Stimulated activated CD4-positive, alpha-beta T cell treated with anti-CD3 and anti-CD28 coated beads, Interleukin-12 subunit alpha, Interleukin-12 subunit beta, amount 100 ng/mL, for 24 hours (primary cell): ENCODE measurements at regions not wholly inside any gene's neighbourhood (a gene's known extent, or its start where the extent isn't known, plus 50 kb on each side); places are given as distances from the start of the nearest gene placed in this dataset.
"Not testable (repeated sequence)": the region's sequence is repeated elsewhere in the genome, so short reads cannot be mapped to it uniquely, and the experiment has no call there.

Experiments used
- DNase-seq, 2 experiments: peaks; one replicate each; pipeline ENCODE4 v3.0.0-alpha.2; 2020; ENCODE audit warnings: low read depth in 2 of 2

GRCh38 chr2:234861841-234862735 lies 89.7 kb upstream of the SH3BP4 start:
- no peak for DNase-seq

GRCh38 chr2:234859330-234859872 lies 92.4 kb upstream of the SH3BP4 start:
- not testable (repeated sequence) for DNase-seq

- no peak for DNase-seq
Observed at GRCh38 chr2:234858790-234859329, 93.0 kb upstream of the SH3BP4 start.

DNA sequence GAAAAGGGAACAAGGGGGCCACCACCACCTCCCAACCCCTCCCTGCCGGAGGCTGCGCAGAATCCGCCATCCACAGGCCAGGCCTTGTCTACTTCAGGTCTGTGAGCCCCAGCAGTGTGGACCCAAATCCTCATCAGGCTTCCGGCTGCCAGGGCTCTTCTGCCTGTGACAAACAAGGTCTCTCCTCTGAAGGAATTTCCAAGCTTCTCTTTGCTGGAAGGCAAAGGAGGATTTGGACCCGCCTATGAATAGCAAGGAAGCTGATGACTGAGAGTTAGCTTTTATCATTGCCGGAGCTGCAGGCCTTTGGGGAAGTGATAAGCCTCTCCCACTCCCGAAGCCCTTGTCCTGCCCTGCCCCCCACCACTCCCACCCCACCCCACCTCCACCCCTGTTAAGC lies 93.7 kb upstream of the SH3BP4 start:
- DNase-seq: no peak

DNA sequence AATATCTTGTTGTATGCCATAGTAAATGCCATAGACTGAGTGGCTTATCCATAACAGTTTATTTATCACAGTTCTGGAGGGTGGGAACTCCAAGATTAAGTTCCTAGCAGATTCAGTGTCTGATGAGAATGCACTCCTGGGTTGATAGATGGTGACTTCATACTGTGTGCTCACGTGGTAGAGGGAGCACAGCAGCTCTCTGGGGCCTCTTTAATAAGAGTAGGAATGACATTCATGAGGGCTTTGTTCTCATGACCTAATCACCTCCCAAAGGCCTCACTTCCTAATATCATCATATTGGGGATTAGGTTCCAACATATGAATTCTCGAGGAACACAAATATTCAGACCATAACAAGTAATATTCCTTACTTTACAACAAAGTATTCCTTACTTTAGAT lies 98.1 kb upstream of the SH3BP4 start:
- no peak for DNase-seq

DNA sequence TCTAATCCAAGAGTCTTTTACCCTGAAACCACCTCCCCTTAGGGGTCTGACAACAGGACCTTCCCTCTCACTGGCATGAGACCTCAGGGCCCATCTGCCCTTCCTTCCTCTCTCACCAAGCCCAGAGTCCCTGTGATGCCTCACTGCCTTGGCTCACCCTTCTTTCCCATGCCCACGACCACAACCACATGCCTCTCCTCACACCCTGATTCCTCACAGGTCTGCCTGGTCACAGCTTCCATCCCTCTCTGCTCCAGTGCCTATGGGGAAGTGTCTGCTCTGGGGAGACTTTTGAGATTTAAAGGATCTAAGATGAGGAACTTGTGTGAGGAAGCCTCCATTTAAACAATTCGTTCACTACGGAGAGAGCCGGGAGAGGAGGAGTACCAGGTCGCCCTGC lies 98.9 kb upstream of the SH3BP4 start:
- no peak for DNase-seq

DNA sequence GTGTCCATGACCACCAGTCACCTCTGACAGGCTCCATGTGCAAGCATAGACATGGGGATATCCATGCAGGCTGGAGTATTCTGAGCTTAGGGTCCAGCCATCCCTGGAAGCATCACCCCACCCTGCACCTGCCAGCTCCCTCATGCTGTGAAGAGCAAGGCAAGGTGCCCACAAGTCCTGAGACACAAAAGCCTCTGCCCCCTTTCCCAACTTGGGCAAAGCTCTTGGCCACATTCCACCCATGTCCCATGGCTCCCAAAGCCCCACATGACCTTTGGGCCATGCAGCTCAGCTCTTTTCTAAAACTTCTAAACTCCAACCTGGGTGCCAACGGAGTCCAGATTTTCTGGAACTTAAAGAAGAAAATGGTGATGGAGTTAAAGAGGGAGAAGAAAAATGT lies 99.8 kb upstream of the SH3BP4 start:
- DNase-seq: no peak

DNA sequence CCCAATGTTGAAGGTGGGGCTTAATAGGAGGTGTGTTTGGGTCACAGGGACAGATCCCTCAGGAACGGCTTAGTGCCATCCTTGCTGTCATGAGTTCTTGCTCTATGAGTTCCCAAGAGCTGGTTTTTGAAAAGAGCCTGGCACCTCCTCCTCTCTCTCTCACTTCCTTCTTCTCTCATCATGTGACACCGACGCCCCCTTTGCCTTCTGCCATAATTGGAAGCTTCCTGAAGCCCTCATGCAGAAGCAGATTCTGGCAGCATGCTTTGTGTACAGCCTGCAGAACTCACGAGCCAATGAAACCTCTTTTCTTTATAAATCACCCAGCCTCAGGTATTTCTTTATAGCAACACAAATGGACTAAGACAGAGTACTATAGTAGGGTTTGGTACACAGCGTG lies 100.4 kb upstream of the SH3BP4 start:
- no peak for DNase-seq

DNA sequence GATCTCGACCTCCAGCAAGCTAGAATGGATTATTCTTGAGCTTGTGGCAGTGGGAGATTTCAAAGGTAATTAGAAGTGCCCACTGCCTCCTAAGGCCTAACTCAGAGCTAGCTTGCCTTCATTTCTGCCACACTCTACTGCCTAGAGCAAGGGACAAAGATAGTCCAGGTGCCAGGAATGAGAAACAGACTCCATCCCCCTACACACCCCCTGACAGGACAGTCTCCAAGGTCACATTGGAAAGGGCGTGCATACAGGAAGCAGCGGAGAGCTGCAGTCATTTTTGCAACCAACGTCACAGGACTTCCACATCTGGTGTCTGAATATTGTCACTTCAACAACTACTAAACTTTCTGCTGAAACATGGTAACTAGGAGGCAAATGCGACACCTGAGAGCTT lies 101.0 kb upstream of the SH3BP4 start:
- DNase-seq: no peak

GRCh38 chr2:234849678-234850077 lies 102.1 kb upstream of the SH3BP4 start:
- no peak for DNase-seq

- DNase-seq: no peak
Observed at GRCh38 chr2:234848578-234848977, 103.2 kb upstream of the SH3BP4 start.

DNA sequence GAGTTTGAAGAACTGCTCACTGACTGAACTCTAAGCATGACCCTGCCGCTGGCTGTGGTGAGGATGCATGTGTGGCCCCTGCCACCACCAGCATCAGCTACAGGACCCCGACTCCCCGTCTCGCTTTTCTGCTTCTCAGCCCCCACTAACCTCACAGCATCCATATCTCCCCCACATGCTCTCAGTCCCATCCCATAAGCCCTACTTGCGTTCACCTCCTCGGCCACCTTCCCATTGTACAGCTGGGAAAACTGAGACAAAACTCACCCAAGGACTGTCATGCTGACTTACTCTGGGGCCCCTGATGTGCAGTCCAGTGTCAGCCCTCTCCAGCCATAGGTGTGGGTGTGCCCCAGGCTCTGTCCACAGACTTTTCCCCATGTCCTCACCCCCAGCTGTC lies 104.2 kb upstream of the SH3BP4 start:
- no peak for DNase-seq

DNA sequence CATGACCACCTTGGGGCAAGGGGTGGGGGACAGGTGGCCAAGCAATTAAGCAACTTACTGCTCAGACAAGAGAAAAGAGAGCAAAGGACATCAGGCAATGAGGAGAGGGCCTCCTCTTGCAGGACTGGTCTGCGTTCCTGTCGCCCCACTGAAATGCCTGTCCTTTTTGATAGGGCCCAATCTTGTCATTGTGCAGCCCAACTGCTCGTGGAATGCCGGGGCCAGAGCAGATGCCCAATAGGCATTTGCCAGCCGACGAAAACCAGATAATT lies 104.5 kb upstream of the SH3BP4 start:
- no peak for DNase-seq

DNA sequence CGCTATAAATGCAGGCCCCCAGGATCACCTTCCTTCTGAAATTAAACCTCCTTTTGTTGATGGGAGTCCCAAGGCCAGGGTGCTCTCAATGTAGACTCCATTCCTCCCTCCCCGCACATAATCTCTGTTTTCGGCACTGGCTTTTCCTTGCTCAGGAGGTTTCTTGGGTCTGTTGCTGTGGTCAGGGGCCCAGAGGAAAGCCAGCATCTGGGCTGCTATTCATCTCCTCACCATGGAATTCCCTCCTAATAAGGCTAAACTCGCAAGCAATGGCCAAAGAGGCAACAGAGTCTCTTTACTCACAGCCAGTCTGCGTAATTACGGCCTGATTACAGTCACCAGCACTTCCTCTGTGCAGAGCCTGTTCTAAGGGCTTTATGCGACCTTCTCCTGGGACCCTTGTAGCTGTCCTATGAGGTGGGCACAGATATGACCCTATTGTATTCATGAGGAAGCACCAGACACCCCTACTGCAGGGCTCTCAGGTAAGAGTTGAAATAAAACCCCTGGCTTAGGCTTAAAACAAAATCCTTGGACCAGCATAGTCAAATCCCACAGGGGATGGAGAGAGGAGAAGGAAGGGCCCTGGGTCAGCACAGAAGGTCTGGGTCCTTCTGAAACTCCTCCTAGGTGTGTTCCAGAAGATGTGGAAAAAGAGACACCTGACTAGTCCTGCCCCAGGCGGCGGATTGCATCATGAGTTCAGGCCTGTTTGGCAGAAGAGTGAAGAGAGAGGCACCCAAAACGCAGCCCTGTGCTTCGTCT lies 105.0 kb upstream of the SH3BP4 start:
- DNase-seq: no peak

GRCh38 chr2:234845602-234846590 lies 105.9 kb upstream of the SH3BP4 start:
- DNase-seq: no peak

DNA sequence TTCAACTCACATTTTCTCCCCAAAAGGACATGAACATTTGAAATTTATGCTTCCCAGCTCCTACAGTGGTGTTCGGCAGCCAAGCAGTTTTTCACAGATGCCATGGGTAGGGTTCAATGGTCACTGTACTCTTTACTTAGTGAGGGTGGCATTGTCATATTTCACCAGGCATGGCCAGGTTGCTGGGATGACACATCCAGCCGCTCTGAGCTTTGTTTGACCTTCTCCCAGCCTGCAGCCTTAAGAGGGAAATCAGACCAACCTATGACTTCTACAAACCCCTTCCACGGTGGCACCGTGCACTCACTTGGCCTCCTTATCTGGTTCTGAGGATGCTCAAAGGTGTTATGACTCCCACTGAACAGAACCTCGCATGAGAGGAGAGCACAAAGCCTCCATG lies 108.4 kb upstream of the SH3BP4 start:
- no peak for DNase-seq

DNA sequence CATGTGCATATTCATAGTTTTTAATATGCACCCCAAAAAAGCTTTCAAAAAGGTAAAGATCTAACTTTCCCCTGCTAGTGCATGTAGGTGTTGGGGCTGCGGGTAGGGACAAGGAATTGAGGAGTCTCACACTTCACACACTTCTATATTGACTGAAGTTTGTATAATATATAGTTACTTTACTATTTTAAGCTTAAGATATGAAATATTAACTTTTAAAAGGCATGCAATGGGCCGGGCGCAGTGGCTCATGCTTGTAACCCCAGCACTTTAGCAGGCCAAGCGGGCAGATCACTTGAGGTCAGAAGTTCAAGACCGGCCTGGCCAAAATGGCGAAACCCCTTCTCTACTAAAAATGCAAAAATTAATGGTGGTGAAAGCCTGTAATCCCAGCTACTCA lies 109.1 kb upstream of the SH3BP4 start:
- no peak for DNase-seq

DNA sequence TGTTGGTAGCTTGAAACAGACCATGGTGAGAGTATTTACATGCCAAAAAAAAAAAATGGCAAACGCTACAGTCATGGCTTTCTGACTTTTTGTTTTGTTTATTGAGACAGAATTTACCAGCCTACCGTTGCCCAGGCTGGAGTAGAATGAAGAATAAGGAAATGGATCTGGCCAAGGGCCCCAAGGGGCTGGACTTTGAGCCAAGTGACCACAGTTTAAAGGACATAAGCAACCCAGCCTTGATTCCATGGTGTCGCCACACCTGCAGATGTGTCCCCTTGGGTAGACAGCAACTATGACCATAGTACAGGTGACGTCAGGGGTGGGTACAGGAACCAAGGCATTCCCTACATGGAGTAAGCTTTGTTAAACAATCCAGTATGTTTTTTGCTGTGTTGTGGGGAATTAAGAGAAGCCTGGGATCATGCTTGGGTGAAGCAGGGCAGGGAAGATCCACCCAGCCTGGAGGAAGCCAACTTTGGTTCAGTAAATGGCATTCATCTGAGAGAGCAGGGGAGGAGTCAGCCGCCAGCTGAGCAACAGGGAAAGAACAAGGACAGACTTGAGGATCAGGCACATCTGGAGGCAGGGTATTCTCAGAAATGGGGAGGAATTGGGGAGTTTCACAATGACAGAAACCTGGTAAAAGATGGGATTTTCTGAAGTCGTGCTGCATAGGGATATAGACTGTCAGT lies 110.3 kb upstream of the SH3BP4 start:
- DNase-seq: no peak

DNA sequence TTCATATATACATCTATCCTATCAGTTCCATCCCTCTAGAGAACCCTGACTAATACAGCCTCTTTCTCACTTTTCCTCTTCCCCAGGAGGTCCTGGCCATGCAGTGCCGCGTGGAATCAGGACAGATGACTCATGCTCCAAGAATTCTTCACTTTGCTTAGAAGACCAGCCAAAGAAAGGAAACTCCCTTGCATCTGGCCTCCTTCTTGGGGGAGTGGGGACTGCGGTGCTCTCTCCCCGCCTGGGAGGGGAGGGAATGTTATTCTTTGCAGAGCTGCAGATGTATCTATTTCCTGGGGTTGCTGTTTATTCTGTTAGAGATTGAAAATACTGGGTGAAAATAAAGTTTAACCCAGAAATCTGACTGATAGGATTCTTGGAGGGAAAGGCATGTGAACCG lies 111.5 kb upstream of the SH3BP4 start:
- DNase-seq: no peak

DNA sequence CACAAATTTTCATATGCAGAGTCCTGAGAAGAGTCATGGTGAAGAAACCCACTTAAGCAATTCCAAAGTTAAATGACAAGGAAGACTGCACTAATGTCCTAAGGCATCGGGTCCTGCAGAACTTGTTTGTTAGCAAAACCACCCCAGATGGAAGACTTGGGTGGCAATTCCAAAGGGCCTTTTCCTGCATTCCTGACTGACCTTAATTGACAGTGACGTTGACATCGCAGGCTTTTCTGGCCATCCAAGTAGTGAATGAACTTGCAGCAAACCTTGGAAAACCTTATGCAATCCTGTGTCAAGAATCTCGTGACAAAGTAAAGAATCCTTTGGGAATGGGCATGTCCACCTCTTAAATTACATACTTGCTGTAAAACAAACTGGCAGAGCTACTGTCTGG lies 112.5 kb upstream of the SH3BP4 start:
- no peak for DNase-seq

GRCh38 chr2:234836271-234836670 lies 115.5 kb upstream of the SH3BP4 start:
- no peak for DNase-seq
